CD4-positive, alpha-beta T cell treated with Interleukin-1 beta for 1 hour (primary cell): ENCODE measurements at regions not wholly inside any gene's neighbourhood (a gene's known extent, or its start where the extent isn't known, plus 50 kb on each side); places are given as distances from the start of the nearest gene placed in this dataset.
A peak's percentile ranks its signal among the peaks of the same experiment; 100 is the strongest.

Experiments
- DNase-seq, 2 donors: peaks; one replicate each; pipeline ENCODE4 v3.0.0-alpha.2; 2020 to 2022

DNA sequence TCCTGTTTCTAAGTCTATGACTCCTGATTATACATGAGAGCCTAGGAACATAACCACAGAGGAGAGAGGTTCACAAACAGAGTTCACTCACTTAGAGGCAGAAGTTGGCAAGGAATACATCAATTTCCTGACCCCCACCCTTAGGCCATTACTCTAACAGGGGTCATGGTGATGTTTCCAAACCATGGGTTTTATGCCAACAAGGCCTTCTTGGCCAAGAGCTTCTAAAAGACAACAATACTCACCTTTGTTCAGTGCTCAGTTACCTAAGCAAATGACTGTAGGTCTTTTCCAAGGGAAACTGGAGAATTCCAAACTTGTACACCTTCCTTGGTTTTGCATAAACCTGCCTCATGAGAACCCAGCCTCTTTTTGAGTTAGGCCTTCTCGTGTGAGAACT, 52.6 kb downstream of the ERICH4 start:
- DNase-seq = no peak

- no peak for DNase-seq
Measured at GRCh38 chr19:41499899-41500298, 56.9 kb downstream of the ERICH4 start.

GRCh38 chr19:41500443-41500842, 57.5 kb downstream of the ERICH4 start:
- DNase-seq = no peak

DNA sequence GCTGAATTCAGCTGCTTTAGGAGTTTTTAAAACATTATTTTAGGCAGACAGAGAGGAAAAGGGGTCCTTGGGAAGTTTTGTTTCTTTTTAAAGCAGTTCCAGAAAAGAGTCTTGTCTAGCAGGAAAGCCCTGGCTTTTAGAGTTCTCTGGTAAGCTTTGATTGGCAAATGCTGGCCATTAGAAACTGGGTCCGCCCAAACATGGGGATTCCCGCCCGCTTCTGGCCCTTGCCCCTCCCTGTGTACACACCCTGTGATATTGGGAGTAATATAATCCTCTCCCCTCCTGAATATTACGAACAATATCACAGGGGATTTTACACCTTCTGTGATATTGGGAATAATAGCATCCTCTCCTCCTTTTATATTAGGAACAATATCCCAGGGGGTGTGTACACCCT, 58.9 kb downstream of the ERICH4 start:
- no peak for DNase-seq

- no peak for DNase-seq
Measured at GRCh38 chr19:41505105-41505504, 62.1 kb downstream of the ERICH4 start.

GRCh38 chr19:41510484-41510883, 65.5 kb upstream of the CEACAM21 start:
- no peak for DNase-seq

DNA sequence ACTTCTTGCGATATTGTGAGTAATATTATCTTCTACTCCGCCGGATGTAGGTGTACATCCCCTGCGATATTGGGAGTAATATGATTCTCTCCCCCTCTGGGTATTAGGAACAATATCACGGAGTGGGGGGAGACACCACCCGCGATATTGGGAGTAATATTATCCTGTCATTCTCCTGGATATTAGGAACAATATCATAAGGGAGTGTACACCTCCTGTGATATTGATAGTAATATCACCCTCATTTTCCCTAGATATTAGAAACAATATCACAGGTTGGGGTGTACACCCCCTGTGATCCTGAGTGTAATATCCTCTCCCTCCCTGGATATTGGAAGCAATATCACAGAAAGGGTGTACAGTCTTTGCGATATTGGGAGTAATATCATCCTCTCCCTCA, 64.3 kb upstream of the CEACAM21 start:
- no peak for DNase-seq

DNA sequence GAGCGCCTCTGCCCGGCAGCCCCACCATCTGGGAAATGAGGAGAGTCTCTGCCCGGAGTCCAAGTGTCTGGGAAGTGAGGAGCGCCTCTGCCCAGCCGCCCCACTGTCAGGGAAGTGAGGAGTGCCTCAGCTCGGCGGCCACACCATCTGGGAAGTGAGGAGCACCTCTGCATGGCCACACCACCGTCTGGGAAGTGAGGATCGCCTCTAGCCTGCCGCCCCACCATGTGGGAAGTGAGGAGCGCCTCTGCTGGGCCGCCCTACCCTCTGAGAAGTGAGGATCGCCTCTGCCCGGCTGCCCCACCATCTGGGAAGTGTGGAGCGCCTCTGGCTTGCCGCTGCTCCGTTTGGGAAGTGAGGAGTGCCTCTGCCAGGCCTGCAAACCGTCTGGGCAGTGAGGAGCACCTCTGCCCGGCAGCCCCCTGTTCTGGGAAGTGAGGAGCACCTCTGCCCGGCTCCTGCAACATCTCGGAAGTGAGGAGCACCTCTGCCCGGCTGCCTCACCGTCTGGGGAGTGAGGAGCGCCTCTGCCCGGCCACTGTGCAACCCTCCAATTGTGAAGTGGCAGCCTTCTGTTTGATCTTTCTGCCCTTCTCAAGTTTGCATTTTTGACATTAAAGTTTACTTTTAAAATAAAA, 60.8 kb upstream of the CEACAM21 start:
- DNase-seq = no peak

DNA sequence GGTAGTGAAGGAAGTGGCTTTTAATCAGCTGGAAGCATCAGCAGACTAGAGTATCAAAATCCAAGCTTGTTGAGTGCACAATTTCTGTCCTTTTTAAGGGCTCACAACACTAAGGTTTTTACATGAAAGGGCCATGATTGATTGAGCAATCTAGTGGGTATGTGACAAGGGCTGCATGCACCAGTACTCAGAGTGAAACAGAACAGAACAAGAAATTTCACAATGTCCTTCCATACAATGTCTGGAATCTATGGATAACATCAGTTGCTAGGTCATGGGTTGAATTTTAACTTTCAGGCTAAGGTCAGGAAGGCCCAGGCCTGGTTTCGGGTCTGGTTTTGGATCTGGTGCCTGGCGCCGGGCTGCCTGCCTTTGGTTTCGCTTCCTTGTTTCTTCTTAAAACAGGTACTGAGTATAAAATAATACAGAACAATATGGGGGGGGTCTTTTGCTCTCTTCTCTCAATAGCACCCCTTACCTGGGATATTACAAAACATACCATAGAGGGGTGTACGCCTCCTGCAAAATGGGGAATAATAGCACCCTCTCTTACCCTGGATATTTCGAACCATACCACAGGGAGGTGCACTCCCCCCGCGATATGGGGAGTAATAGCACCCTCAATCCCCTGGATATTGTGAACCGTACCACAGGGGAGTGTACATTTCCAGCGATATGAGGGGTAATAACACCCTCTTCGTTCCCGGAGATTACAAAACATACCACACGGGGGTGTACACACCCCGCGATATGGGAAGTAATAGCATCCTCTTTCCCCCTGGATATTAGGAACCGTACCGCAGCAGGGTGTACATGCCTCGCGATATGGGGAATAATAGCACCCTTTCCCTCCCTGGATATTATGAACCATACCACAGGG, 59.4 kb upstream of the CEACAM21 start:
- DNase-seq = peak; percentile 31 to 36

DNA sequence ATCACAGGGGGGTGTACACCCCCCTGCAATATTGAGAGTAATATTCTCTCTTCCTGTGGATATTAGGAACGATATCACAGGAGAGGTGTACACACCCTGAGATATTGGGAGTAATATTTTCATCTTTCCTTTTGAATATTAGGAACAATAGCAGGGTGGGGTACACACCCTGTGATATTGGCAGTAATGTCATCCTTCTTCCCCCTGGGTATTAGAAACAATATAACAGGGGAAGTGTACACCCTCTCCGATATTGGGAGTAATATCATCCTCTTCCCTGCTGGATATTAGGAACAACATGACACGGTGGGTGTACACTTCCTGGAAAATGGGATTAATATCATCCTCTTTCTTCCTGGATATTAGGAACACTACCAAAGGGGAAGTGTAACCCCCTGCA, 57.8 kb upstream of the CEACAM21 start:
- no peak for DNase-seq

GRCh38 chr19:41521138-41521930, 54.6 kb upstream of the CEACAM21 start:
- peak; percentile 32 to 36 for DNase-seq

GRCh38 chr19:41521931-41522555, 53.9 kb upstream of the CEACAM21 start:
- peak; percentile 33 to 48 for DNase-seq

GRCh38 chr19:41525989-41526388, 50.0 kb upstream of the CEACAM21 start:
- DNase-seq = no peak
